ENCODE measurements at regions not wholly inside any gene's neighbourhood (a gene's known extent, or its start where the extent isn't known, plus 50 kb on each side); places are given as distances from the start of the nearest gene placed in this dataset.

DNA sequence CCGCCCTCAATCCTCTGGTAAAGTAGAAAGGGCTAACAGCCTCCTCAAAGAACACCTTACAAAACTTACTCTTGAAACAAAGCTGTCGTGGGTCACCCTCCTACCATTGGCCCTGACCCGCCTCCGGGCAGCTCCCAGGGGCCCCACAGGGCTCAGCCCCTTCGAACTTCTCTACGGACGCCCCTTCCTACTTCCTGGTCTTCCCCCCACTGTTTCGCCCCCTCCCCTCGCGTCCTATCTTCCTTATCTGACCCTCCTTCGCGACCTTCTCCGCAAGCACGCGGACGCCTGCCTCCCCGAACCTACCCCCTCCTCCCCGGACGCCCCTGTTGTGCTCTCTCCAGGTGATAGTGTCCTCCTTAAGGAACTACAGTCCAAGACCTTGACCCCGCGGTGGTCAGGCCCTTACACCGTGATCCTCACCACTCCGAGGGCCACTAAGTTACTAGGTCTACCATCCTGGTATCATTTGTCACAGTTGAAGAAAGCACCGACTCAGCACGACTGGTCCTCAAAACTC lies 963.1 kb downstream of the RPA4 start:
- POLR2A ChIA-PET: no interaction called here
- Histone ChIP-seq H3K4me2 (ENCODE audit: insufficient read depth, low read length) (no peak overlapping the region), H2AFZ (ENCODE audit: low read depth, low read length) (no peak overlapping the region), H3K4me3 (no peak overlapping the region), H4K20me1 (replicated peaks; ENCODE audit: control insufficient read depth, insufficient read depth, low read length) (no peaks in the 10 kb centered on the region), H3K9ac (ENCODE audit: insufficient read depth in 1 of 2, low read depth in 2 of 2, low read length in 2 of 2) (no peak overlapping the region), H3K27ac (ENCODE audit: extremely low read depth, low read depth, low read length) (no peak overlapping the region), H3K4me1 (replicated peaks in 1 of 2; ENCODE audit: control insufficient read depth in 2 of 2, insufficient read depth in 2 of 2, low read length in 2 of 2) (no peaks in the 10 kb centered on the region), H3K79me2 (ENCODE audit: control insufficient read depth, insufficient read depth, low read length) (no peaks in the 10 kb centered on the region), H3K9me1 (ENCODE audit: control insufficient read depth, insufficient read depth, low read length) (no peaks in the 10 kb centered on the region), H3K36me3 (ENCODE audit: control insufficient read depth, insufficient read depth, low read length) (no peaks in the 10 kb centered on the region), H3K27me3 (ENCODE audit: control insufficient read depth in 2 of 2, insufficient read depth in 2 of 2, low read length in 2 of 2) (peaks cover 0 to 9% of the 10 kb centered on the region in 2 experiments; a peak in 1 of 5 replicates), H3K9me3 (replicated peaks; ENCODE audit: control insufficient read depth, insufficient read depth, low read depth, low read length) (no peaks in the 10 kb centered on the region)
- WGBS (ENCODE audit: insufficient coverage, low coverage, missing lambda C conversion rate): 3% methylated on average over 7 of the region's 25 CpGs
- no TSS peak for BruUV-seq (replicated peaks)
- ATAC-seq (no peak), DNase-seq (ENCODE audit: extremely low read depth in 1 of 4, low spot score in 3 of 4) (no peak), FAIRE-seq (no peak)
- intact Hi-C loops (cut with micrococcal nuclease) (no loop called here), in situ Hi-C loops (cut with MboI) (no loop called here)
- TF ChIP-seq ZNF124 (CRISPR knock-in tag; IDR thresholded peaks at IDR 0.05) (no peak), IRF2 (CRISPR knock-in tag; IDR thresholded peaks at IDR 0.05) (no peak), BRCA1 (IDR thresholded peaks at IDR 0.05) (no peak), BRCA1 (CRISPR knock-in tag; IDR thresholded peaks at IDR 0.05) (no peak), GTF2F1 (IDR thresholded peaks at IDR 0.05; ENCODE audit: low read depth, low read length) (no peak), NFE2L1 (tag; IDR thresholded peaks at IDR 0.05; ENCODE audit: borderline replicate concordance, low read depth) (no peak), ZNF766 (CRISPR knock-in tag; conservative IDR thresholded peaks at IDR 0.05) (no peak), CBX2 (IDR thresholded peaks at IDR 0.05; ENCODE audit: insufficient read depth, low read length, poor library complexity, severe bottlenecking) (no peak), EZH2 (IDR thresholded peaks at IDR 0.05; ENCODE audit: borderline replicate concordance, low read depth, low read length) (no peak), TARDBP (IDR thresholded peaks at IDR 0.05) (no peak), ZNF140 (CRISPR knock-in tag; IDR thresholded peaks at IDR 0.05) (no peak), ZNF584 (CRISPR knock-in tag; IDR thresholded peaks at IDR 0.05; ENCODE audit: low read depth) (no peak), ZNF785 (CRISPR knock-in tag; IDR thresholded peaks at IDR 0.05) (no peak), ZFPM2 (CRISPR knock-in tag; IDR thresholded peaks at IDR 0.05) (no peak), BRD9 (IDR thresholded peaks at IDR 0.05; ENCODE audit: low read depth, partially characterized antibody) (no peak), ZBTB7A (IDR thresholded peaks at IDR 0.05; ENCODE audit: borderline replicate concordance, control insufficient read depth, low read depth, low read length) (no peak), ZSCAN32 (CRISPR knock-in tag; IDR thresholded peaks at IDR 0.05) (no peak), MYNN (IDR thresholded peaks at IDR 0.05) (no peak), MYNN (CRISPR knock-in tag; IDR thresholded peaks at IDR 0.05) (no peak)
- TF ChIP-seq, protein P1, sequence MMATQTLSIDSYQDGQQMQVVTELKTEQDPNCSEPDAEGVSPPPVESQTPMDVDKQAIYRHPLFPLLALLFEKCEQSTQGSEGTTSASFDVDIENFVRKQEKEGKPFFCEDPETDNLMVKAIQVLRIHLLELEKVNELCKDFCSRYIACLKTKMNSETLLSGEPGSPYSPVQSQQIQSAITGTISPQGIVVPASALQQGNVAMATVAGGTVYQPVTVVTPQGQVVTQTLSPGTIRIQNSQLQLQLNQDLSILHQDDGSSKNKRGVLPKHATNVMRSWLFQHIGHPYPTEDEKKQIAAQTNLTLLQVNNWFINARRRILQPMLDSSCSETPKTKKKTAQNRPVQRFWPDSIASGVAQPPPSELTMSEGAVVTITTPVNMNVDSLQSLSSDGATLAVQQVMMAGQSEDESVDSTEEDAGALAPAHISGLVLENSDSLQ (IDR thresholded peaks at IDR 0.05): no peak
- CTCF ChIA-PET (ENCODE audit: low intra/inter-chr PET ratio): no interaction called here
